ENCODE measurements at regions not wholly inside any gene's neighbourhood (a gene's known extent, or its start where the extent isn't known, plus 50 kb on each side); places are given as distances from the start of the nearest gene placed in this dataset.

DNA sequence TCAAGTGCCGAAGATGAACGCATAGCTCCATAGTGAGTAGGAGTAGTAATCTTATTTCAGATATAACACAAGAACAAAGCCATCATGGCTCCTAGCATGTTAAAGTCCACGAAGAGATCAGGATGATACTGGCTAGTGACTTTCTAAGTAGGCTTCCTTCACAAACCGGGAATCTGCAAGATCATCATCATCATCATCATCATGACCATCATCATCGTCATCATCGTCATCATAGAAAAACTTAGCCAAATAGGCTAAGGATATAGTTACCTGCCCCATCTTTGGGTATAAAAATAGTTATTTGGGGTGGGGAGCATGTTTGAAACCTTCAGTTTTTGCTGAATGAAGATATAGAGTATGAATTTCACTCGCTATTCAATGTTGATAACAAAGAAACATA lies 57.9 kb downstream of the PYDC2 start:
- H3K4me3 ChIP-seq (ENCODE audit: low read length), result no peak overlapping the region
- POLR2A ChIA-PET, result no interaction called here
- H3K27ac ChIP-seq (ENCODE audit: low read depth, low read length), result no peak overlapping the region
- H3K36me3 ChIP-seq (ENCODE audit: control insufficient read depth in 2 of 3, insufficient read depth in 3 of 3, low read length in 3 of 3), result no peaks in the 10 kb centered on the region
- Mint-ChIP-seq H3K36me3 (no peaks in the 10 kb centered on the region), H3K9me3 (peaks cover 0 to 8% (median 0%) of the 10 kb centered on the region in 11 donors), H3K27me3 (no peaks in the 10 kb centered on the region), H3K4me1 (no peaks in the 10 kb centered on the region), H3K4me3 (no peak overlapping the region), H3K27ac (no peak overlapping the region)
- CTCF ChIA-PET, result no interaction called here
- ATAC-seq (no peak), DNase-seq (no peak)
- H3K9me3 ChIP-seq (ENCODE audit: control insufficient read depth in 2 of 3, low read length in 3 of 3), result no peaks in the 10 kb centered on the region
- no peaks in the 10 kb centered on the region for H3K4me1 ChIP-seq (ENCODE audit: control insufficient read depth in 2 of 2, insufficient read depth in 2 of 2, low read length in 2 of 2)
- H3K27me3 ChIP-seq (ENCODE audit: control insufficient read depth in 2 of 2, insufficient read depth in 2 of 2, low read length in 2 of 2), result no peaks in the 10 kb centered on the region
- intact Hi-C loops (cut with micrococcal nuclease), result no loop called here

DNA sequence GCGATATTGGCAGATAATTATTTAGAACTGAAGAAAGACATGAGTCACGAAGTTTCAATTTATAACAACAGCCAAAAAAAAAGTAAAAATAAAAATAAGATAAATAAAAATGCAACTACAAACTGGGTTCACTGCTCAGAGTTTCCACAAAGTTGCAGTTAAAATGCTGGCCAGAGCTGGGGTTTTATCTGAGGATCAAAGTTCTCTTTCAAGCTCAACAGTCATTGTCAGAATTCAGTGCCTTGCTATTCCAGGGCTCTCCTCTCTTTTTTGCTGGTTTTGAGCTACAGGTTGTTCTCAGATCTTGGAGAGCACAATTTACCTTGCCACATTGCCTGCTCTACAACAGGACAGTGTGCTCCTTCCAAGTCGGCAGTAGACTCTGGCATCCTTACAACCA lies 60.1 kb downstream of the PYDC2 start:
- Mint-ChIP-seq H3K27me3 (no peaks in the 10 kb centered on the region), H3K4me3 (no peak overlapping the region), H3K4me1 (no peaks in the 10 kb centered on the region), H3K36me3 (no peaks in the 10 kb centered on the region), H3K9me3 (peaks cover 0 to 8% (median 0%) of the 10 kb centered on the region in 11 donors), H3K27ac (no peak overlapping the region)
- Histone ChIP-seq H3K27me3 (ENCODE audit: control insufficient read depth in 2 of 2, insufficient read depth in 2 of 2, low read length in 2 of 2) (no peaks in the 10 kb centered on the region), H3K27ac (ENCODE audit: low read depth, low read length) (no peak overlapping the region), H3K4me3 (ENCODE audit: low read length) (no peak overlapping the region), H3K4me1 (ENCODE audit: control insufficient read depth in 2 of 2, insufficient read depth in 2 of 2, low read length in 2 of 2) (no peaks in the 10 kb centered on the region), H3K9me3 (ENCODE audit: control insufficient read depth in 2 of 3, low read length in 3 of 3) (no peaks in the 10 kb centered on the region), H3K36me3 (ENCODE audit: control insufficient read depth in 2 of 3, insufficient read depth in 3 of 3, low read length in 3 of 3) (no peaks in the 10 kb centered on the region)
- ATAC-seq, result no peak
- POLR2A ChIA-PET, result no interaction called here
- CTCF ChIA-PET, result no interaction called here
- no peak for DNase-seq
- intact Hi-C loops (cut with micrococcal nuclease), result no loop called here

DNA sequence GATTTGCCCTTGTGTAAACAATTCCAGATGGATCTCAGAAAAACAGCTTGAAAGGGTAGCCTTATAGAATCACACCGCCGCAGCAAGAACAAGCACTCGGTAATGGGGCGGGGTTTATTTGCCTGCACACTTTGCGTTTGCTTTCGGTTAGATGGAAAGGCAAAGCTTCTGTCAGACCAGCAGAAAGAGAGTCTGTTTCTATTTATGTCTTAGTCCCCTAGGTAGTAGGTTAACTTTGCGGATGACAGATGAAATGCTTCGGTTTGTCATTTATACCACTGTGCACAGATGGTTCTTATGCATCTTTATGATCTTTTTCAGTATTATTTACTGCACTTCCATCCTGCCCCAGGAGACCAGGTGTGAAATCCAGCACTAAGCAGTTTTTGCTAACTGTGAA lies 62.2 kb downstream of the PYDC2 start:
- no peak overlapping the region for H3K27ac ChIP-seq (ENCODE audit: low read depth, low read length)
- no peaks in the 10 kb centered on the region for H3K27me3 Mint-ChIP-seq
- H3K4me1 Mint-ChIP-seq, result no peaks in the 10 kb centered on the region
- no peak overlapping the region for H3K4me3 ChIP-seq (ENCODE audit: low read length)
- no peaks in the 10 kb centered on the region for H3K4me1 ChIP-seq (ENCODE audit: control insufficient read depth in 2 of 2, insufficient read depth in 2 of 2, low read length in 2 of 2)
- no peak for ATAC-seq
- no peaks in the 10 kb centered on the region for H3K36me3 Mint-ChIP-seq
- no peak for DNase-seq
- intact Hi-C loops (cut with micrococcal nuclease), result no loop called here
- H3K27ac Mint-ChIP-seq, result no peak overlapping the region
- no peaks in the 10 kb centered on the region for H3K9me3 ChIP-seq (ENCODE audit: control insufficient read depth in 2 of 3, low read length in 3 of 3)
- peaks cover 0 to 7% (median 0%) of the 10 kb centered on the region in 11 donors for H3K9me3 Mint-ChIP-seq
- H3K4me3 Mint-ChIP-seq, result no peak overlapping the region
- H3K27me3 ChIP-seq (ENCODE audit: control insufficient read depth in 2 of 2, insufficient read depth in 2 of 2, low read length in 2 of 2), result no peaks in the 10 kb centered on the region
- POLR2A ChIA-PET, result no interaction called here
- CTCF ChIA-PET, result no interaction called here
- H3K36me3 ChIP-seq (ENCODE audit: control insufficient read depth in 2 of 3, insufficient read depth in 3 of 3, low read length in 3 of 3), result no peaks in the 10 kb centered on the region

DNA sequence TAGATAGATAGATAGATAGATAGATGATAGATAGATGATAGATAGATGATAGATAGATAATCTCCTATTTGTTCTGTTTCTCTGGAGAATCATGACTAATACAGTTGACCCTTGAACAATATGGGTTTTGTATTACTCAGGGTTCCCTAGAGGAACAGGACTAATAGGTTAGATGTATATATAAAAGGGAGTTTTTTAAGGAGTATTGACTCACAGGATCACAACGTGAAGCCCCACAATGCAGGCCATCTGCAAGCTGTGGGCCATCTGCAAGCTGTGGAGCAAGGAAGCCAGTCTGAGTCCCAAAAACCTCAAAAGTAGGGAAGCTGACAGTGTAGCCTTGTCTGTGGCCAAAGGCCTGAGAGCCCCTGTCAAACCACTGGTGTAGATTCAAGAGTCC lies 67.6 kb downstream of the PYDC2 start:
- Histone ChIP-seq H3K27ac (ENCODE audit: low read depth, low read length) (no peak overlapping the region), H3K9me3 (ENCODE audit: control insufficient read depth in 2 of 3, low read length in 3 of 3) (no peaks in the 10 kb centered on the region), H3K27me3 (ENCODE audit: control insufficient read depth in 2 of 2, insufficient read depth in 2 of 2, low read length in 2 of 2) (no peaks in the 10 kb centered on the region), H3K36me3 (ENCODE audit: control insufficient read depth in 2 of 3, insufficient read depth in 3 of 3, low read length in 3 of 3) (no peaks in the 10 kb centered on the region), H3K4me1 (ENCODE audit: control insufficient read depth in 2 of 2, insufficient read depth in 2 of 2, low read length in 2 of 2) (no peaks in the 10 kb centered on the region), H3K4me3 (ENCODE audit: low read length) (no peak overlapping the region)
- ChIA-PET POLR2A (no interaction called here), CTCF (no interaction called here)
- ATAC-seq (no peak), DNase-seq (no peak)
- Mint-ChIP-seq H3K27me3 (no peaks in the 10 kb centered on the region), H3K9me3 (peaks cover 0 to 16% (median 0%) of the 10 kb centered on the region in 11 donors), H3K36me3 (no peaks in the 10 kb centered on the region), H3K4me3 (no peak overlapping the region), H3K27ac (no peak overlapping the region), H3K4me1 (no peaks in the 10 kb centered on the region)
- intact Hi-C loops (cut with micrococcal nuclease), result no loop called here

DNA sequence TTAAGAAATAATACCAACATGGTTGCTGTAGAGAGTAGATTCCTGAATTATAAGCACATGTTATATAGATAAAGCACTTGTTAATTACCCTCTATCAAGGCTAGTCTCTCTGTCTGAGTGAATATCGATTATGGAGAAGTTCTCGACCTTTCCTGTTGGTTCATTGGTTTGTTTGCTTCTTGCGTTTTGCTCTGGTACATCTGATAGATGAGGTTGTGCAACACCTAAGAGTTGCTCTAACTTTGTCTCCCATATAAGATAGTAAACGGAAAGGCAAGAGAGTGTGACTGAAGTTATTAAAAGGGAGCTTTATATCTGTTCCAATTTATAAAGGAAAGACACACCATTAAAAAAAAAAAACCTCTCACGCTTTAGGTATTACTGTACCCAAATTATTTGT lies 69.0 kb downstream of the PYDC2 start:
- peaks cover 0 to 16% (median 0%) of the 10 kb centered on the region in 11 donors for H3K9me3 Mint-ChIP-seq
- H3K27ac Mint-ChIP-seq, result no peak overlapping the region
- no peaks in the 10 kb centered on the region for H3K27me3 Mint-ChIP-seq
- H3K4me3 Mint-ChIP-seq, result no peak overlapping the region
- H3K4me1 Mint-ChIP-seq, result no peaks in the 10 kb centered on the region
- intact Hi-C loops (cut with micrococcal nuclease), result no loop called here
- no peaks in the 10 kb centered on the region for H3K36me3 Mint-ChIP-seq
- ChIA-PET POLR2A (no interaction called here), CTCF (no interaction called here)
- DNase-seq (no peak), ATAC-seq (no peak)
- no peaks in the 10 kb centered on the region for H3K36me3 ChIP-seq (ENCODE audit: control insufficient read depth in 2 of 3, insufficient read depth in 3 of 3, low read length in 3 of 3)
- no peak overlapping the region for H3K4me3 ChIP-seq (ENCODE audit: low read length)
- no peaks in the 10 kb centered on the region for H3K27me3 ChIP-seq (ENCODE audit: control insufficient read depth in 2 of 2, insufficient read depth in 2 of 2, low read length in 2 of 2)
- no peaks in the 10 kb centered on the region for H3K4me1 ChIP-seq (ENCODE audit: control insufficient read depth in 2 of 2, insufficient read depth in 2 of 2, low read length in 2 of 2)
- no peak overlapping the region for H3K27ac ChIP-seq (ENCODE audit: low read depth, low read length)
- no peaks in the 10 kb centered on the region for H3K9me3 ChIP-seq (ENCODE audit: control insufficient read depth in 2 of 3, low read length in 3 of 3)

DNA sequence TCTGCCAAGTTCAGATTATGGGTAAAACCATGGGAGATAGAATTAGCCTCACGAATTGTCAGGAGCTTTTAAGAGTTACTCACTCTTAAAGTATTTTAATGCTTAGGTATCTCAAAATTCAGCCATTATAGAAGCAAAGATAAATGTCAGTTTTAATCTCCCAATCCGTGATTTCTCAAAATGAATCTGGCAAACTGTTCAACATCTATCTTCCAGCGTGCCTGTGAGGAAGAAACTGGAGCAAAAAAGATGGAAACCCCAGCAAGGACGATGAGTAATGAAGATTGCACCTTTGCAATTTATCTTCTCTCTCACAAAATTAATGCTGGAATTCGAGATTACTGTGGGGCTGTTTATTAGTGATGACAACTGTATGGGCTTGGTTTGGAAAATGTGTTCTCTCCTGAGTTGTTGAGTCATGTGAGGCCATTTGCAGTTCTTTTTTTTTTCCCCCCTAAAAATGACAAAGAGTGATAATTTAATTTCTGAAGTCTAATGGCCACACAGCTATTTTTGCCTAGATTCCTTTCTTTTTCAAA lies 70.5 kb downstream of the PYDC2 start:
- Mint-ChIP-seq H3K27ac (no peak overlapping the region), H3K27me3 (no peaks in the 10 kb centered on the region)
- CTCF ChIA-PET, result no interaction called here

DNA sequence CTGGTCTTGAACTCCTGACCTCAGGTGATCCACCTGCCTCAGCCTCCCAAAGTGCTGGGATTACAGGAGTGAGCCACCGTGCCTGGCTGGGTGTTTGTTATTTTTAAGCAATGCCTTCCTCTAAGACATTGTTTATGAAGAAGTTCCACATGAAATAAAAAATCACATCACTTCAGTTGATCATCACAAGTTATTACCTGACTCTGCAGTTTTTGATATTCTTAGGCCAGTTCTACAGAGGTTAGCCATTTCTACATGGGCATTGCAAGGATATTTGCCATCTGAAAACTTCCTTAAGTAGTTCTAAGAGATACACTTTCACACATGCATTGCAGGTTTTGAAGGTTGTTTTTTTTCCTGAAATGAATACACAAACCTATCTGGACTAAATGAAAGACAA lies 82.1 kb downstream of the PYDC2 start:
- H3K9me3 ChIP-seq (ENCODE audit: control insufficient read depth in 2 of 3, low read length in 3 of 3), result no peaks in the 10 kb centered on the region
- H3K36me3 Mint-ChIP-seq, result no peaks in the 10 kb centered on the region
- CTCF ChIA-PET, result no interaction called here
- no peak overlapping the region for H3K4me3 Mint-ChIP-seq
- no peak overlapping the region for H3K4me3 ChIP-seq (ENCODE audit: low read length)
- ATAC-seq, result no peak
- H3K27me3 ChIP-seq (ENCODE audit: control insufficient read depth in 2 of 2, insufficient read depth in 2 of 2, low read length in 2 of 2), result no peaks in the 10 kb centered on the region
- intact Hi-C loops (cut with micrococcal nuclease), result no loop called here
- POLR2A ChIA-PET, result no interaction called here
- H3K27me3 Mint-ChIP-seq, result no peaks in the 10 kb centered on the region
- no peak overlapping the region for H3K27ac ChIP-seq (ENCODE audit: low read depth, low read length)
- H3K27ac Mint-ChIP-seq, result no peak overlapping the region
- DNase-seq, result no peak
- H3K4me1 Mint-ChIP-seq, result no peaks in the 10 kb centered on the region
- H3K36me3 ChIP-seq (ENCODE audit: control insufficient read depth in 2 of 3, insufficient read depth in 3 of 3, low read length in 3 of 3), result no peaks in the 10 kb centered on the region
- H3K9me3 Mint-ChIP-seq, result peaks cover 3 to 14% (median 7%) of the 10 kb centered on the region in 11 donors
- H3K4me1 ChIP-seq (ENCODE audit: control insufficient read depth in 2 of 2, insufficient read depth in 2 of 2, low read length in 2 of 2), result no peaks in the 10 kb centered on the region

More for the DNA sequence above, 70.5 kb downstream of the PYDC2 start:
- Histone ChIP-seq H3K4me1 (ENCODE audit: control insufficient read depth in 2 of 2, insufficient read depth in 2 of 2, low read length in 2 of 2) (no peaks in the 10 kb centered on the region), H3K4me3 (ENCODE audit: low read length) (no peak overlapping the region), H3K9me3 (ENCODE audit: control insufficient read depth in 2 of 3, low read length in 3 of 3) (no peaks in the 10 kb centered on the region), H3K27me3 (ENCODE audit: control insufficient read depth in 2 of 2, insufficient read depth in 2 of 2, low read length in 2 of 2) (no peaks in the 10 kb centered on the region), H3K36me3 (ENCODE audit: control insufficient read depth in 2 of 3, insufficient read depth in 3 of 3, low read length in 3 of 3) (no peaks in the 10 kb centered on the region), H3K27ac (ENCODE audit: low read depth, low read length) (no peak overlapping the region)
- H3K4me1 Mint-ChIP-seq, result no peaks in the 10 kb centered on the region
- no peak for ATAC-seq
- peaks cover 0 to 16% (median 0%) of the 10 kb centered on the region in 11 donors for H3K9me3 Mint-ChIP-seq
- H3K4me3 Mint-ChIP-seq, result no peak overlapping the region
- no peak for DNase-seq
- no peaks in the 10 kb centered on the region for H3K36me3 Mint-ChIP-seq
- intact Hi-C loops (cut with micrococcal nuclease), result no loop called here
- POLR2A ChIA-PET, result no interaction called here

All from naive thymus-derived CD4-positive, alpha-beta T cell (primary cell).